ENCODE measurements at regions not wholly inside any gene's neighbourhood (a gene's known extent, or its start where the extent isn't known, plus 50 kb on each side); places are given as distances from the start of the nearest gene placed in this dataset.

GRCh38 chr11:15490535-15490934 is 375.8 kb downstream of the INSC start:
- H3K9me3 Mint-ChIP-seq, result peaks cover 0 to 2% of the 10 kb centered on the region in 2 experiments; a peak in 2 of 5 replicates
- WGBS (ENCODE audit: extremely low coverage, insufficient read length, low lambda C conversion rate), result no CpG with 5 or more reads among the region's 1 CpG
- no peak overlapping the region for H2BK5ac ChIP-seq (ENCODE audit: insufficient read length, low read length)
- H3K56ac ChIP-seq (ENCODE audit: insufficient read length, low read depth, low read length), result no peak overlapping the region
- no peak overlapping the region for H4K91ac ChIP-seq (ENCODE audit: insufficient read length, low read depth, low read length)
- no peak overlapping the region for H3T11ph ChIP-seq (ENCODE audit: low read length)
- no peak overlapping the region for H3K14ac ChIP-seq (ENCODE audit: insufficient read depth, low read length)
- H3K36me3 Mint-ChIP-seq (ENCODE audit: insufficient read depth in 1 of 3, low read depth in 3 of 3), result no peaks in the 10 kb centered on the region
- no peak for DNase-seq
- H3K4me3 Mint-ChIP-seq, result no peak overlapping the region
- no peak overlapping the region for H2AFZ ChIP-seq (ENCODE audit: low read length)
- H3K9me3 ChIP-seq (ENCODE audit: control insufficient read depth, low read depth, low read length), result no peaks in the 10 kb centered on the region
- no peaks in the 10 kb centered on the region for H4K20me1 ChIP-seq (ENCODE audit: control insufficient read depth, insufficient read depth, insufficient read length)
- H3K27me3 ChIP-seq (ENCODE audit: insufficient read depth, low read length), result no peaks in the 10 kb centered on the region
- H3K27ac Mint-ChIP-seq, result no peak overlapping the region
- no peak overlapping the region for H3K4ac ChIP-seq (ENCODE audit: low read depth, low read length)
- no peak overlapping the region for H3K9ac ChIP-seq (ENCODE audit: extremely low read depth, insufficient read length, low read length)
- H3K18ac ChIP-seq (ENCODE audit: insufficient read length, low read depth, low read length), result no peak overlapping the region
- no peak overlapping the region for H4K8ac ChIP-seq (replicated peaks; ENCODE audit: insufficient read length, low read depth, low read length)
- no peaks in the 10 kb centered on the region for H3K4me1 ChIP-seq (ENCODE audit: insufficient read depth, low read length)
- no peak overlapping the region for H2BK12ac ChIP-seq (ENCODE audit: insufficient read length, low read depth, low read length)
- H3K27me3 Mint-ChIP-seq (ENCODE audit: low read depth), result peaks cover 2% of the 10 kb centered on the region
- H2BK15ac ChIP-seq (ENCODE audit: low read depth, low read length), result no peak overlapping the region
- H2BK120ac ChIP-seq (ENCODE audit: low read depth, low read length, poor library complexity, severe bottlenecking), result no peak overlapping the region
- H3K4me1 Mint-ChIP-seq, result peaks cover 6 to 8% of the 10 kb centered on the region in 2 experiments
- no peak overlapping the region for H3K4me2 ChIP-seq (ENCODE audit: insufficient read depth, insufficient read length, low read length)
- H2AK5ac ChIP-seq (ENCODE audit: insufficient read length, low read length), result no peak overlapping the region
- H3K27ac ChIP-seq (ENCODE audit: insufficient read length, low read depth, low read length), result no peak overlapping the region
- H3K79me1 ChIP-seq (ENCODE audit: insufficient read depth, low read depth, low read length, poor library complexity, severe bottlenecking), result no peaks in the 10 kb centered on the region
- no peaks in the 10 kb centered on the region for H3K79me2 ChIP-seq (ENCODE audit: insufficient read depth, low read length)
- no peak for TF ChIP-seq CTCF (conservative IDR thresholded peaks at IDR 0.05)
- H3K23me2 ChIP-seq (ENCODE audit: insufficient read length, low read depth, low read length, poor library complexity, severe bottlenecking), result no peaks in the 10 kb centered on the region
- H2BK20ac ChIP-seq (ENCODE audit: low read depth, low read length, poor library complexity, severe bottlenecking), result no peak overlapping the region
- no peak overlapping the region for H4K5ac ChIP-seq (ENCODE audit: insufficient read length, low read depth, low read length)
- H3K23ac ChIP-seq (ENCODE audit: insufficient read length, low read depth, low read length), result no peak overlapping the region

Measured in H9 (cell line).